Esophagus muscularis mucosa (tissue), 4 donors: ENCODE measurements at regions not wholly inside any gene's neighbourhood (a gene's known extent, or its start where the extent isn't known, plus 50 kb on each side); places are given as distances from the start of the nearest gene placed in this dataset.

Source experiments
- EP300 ChIP-seq: sonication (generic); formaldehyde crosslinking; IDR thresholded peaks from one replicate; pipeline ENCODE4 v1.6.1; 2017; ENCODE audit warnings: antibody characterized with exemption
- POLR2A ChIP-seq: fragments of 450-650 bp; IDR thresholded peaks from one replicate; pipeline ENCODE4 v1.6.1; 2017; ENCODE audit warnings: antibody characterized with exemption, moderate library complexity, mild to moderate bottlenecking, low read depth
- POLR2AphosphoS5 ChIP-seq, 2 donors: sonication (generic); formaldehyde crosslinking; IDR thresholded peaks; one replicate each; pipeline ENCODE4 v1.6.1; 2017; ENCODE audit warnings: antibody characterized with exemption in 2 of 2
- TF ChIP-seq, protein P1 (sequence below), 3 experiments: fragments of 200-600 bp in 2 of 3; fragments of 450-650 bp in 1 of 3; sonication (generic) in 2 of 3; IDR thresholded peaks; one replicate each; pipeline ENCODE4 v1.5.1; 2017 to 2019; ENCODE audit warnings: antibody characterized with exemption in 3 of 3, mild to moderate bottlenecking in 2 of 3, moderate library complexity in 1 of 3

DNA sequence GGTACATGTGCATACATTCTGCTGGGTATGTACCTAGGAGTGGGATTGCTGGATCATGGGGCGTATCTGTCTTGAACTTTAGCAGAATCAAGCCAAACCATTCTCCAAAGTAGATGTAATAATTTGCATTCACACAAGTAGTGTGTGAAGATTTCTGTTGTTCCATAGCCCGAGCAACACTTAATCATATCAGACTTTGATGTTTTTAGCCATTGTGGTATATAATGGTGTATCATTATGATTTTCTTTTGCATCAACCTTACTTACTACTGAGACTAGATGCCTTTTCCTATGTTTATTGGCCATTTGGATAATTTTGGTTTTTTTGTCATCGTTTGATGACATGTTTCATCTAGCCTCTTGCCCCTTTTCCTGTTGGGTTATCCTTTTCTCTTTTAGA is 72.0 kb upstream of the TNRC6B start:
- TF ChIP-seq EP300 (no peak), POLR2AphosphoS5 (IDR thresholded peaks at IDR 0.05) (no peak), POLR2A (no peak)
- TF ChIP-seq, protein P1, sequence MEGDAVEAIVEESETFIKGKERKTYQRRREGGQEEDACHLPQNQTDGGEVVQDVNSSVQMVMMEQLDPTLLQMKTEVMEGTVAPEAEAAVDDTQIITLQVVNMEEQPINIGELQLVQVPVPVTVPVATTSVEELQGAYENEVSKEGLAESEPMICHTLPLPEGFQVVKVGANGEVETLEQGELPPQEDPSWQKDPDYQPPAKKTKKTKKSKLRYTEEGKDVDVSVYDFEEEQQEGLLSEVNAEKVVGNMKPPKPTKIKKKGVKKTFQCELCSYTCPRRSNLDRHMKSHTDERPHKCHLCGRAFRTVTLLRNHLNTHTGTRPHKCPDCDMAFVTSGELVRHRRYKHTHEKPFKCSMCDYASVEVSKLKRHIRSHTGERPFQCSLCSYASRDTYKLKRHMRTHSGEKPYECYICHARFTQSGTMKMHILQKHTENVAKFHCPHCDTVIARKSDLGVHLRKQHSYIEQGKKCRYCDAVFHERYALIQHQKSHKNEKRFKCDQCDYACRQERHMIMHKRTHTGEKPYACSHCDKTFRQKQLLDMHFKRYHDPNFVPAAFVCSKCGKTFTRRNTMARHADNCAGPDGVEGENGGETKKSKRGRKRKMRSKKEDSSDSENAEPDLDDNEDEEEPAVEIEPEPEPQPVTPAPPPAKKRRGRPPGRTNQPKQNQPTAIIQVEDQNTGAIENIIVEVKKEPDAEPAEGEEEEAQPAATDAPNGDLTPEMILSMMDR (IDR thresholded peaks at IDR 0.05) = no peak
